B cell (primary cell): ENCODE measurements at regions not wholly inside any gene's neighbourhood (a gene's known extent, or its start where the extent isn't known, plus 50 kb on each side); places are given as distances from the start of the nearest gene placed in this dataset.
A peak's percentile ranks its signal among the peaks of the same experiment; 100 is the strongest.

Source experiments
- ATAC-seq: fragments of 200-7000 bp; cut with Tn5 transposase; one replicate; pipeline ENCODE4 v1.10.0; 2021; ENCODE audit warnings: low read depth, mild to moderate bottlenecking, moderate number of reproducible peaks, moderate library complexity
- CTCF ChIA-PET: fragments of 350-600 bp; sonication (Branson Sonifier 250); formaldehyde crosslinking; loops from one replicate; lab custom pipeline; 2021; ENCODE audit warnings: antibody characterized with exemption, inconsistent platforms; lab: Charles Lee
- POLR2A ChIA-PET: fragments of 350-600 bp; sonication (Branson Sonifier 250); formaldehyde crosslinking; loops from one replicate; lab custom pipeline; 2021; ENCODE audit warnings: antibody characterized with exemption; lab: Charles Lee
- DNase-seq: peaks from one replicate; pipeline ENCODE4 v3.0.0; 2013
- H2AFZ ChIP-seq: 2 replicates; pipeline ENCODE4 v1.6.1; 2012; ENCODE audit warnings: mild to moderate bottlenecking, low read depth, low read length; ENCODE audit not compliant: insufficient read depth, poor library complexity, severe bottlenecking
- H3K27ac ChIP-seq, 2 donors: 1 replicate in 1 of 2; 2 replicates in 1 of 2; pipeline ENCODE4 v1.5.1; 2012 to 2013; ENCODE audit warnings: low read length in 2 of 2, mild to moderate bottlenecking in 2 of 2, moderate library complexity in 1 of 2
- H3K27me3 ChIP-seq, 4 experiments: fragments of 200-600 bp in 1 of 4; sonication (generic) in 1 of 4; replicated peaks in 1 of 4; 1 replicate in 2 of 4; 2 replicates in 2 of 4; pipeline versions ENCODE4 v1.6.1 to v1.7.0; 2013 to 2016; ENCODE audit warnings: low read length in 3 of 4, mild to moderate bottlenecking in 2 of 4, mixed read lengths in 1 of 4, moderate library complexity in 1 of 4; ENCODE audit not compliant: insufficient read depth in 4 of 4, control insufficient read depth in 3 of 4; ENCODE audit errors: control extremely low read depth in 1 of 4
- H3K36me3 ChIP-seq, 2 experiments: replicated peaks in 1 of 2; 1 replicate in 1 of 2; 2 replicates in 1 of 2; pipeline versions ENCODE4 v1.6.1 to v1.7.1; 2013; ENCODE audit warnings: low read length in 1 of 2; ENCODE audit not compliant: insufficient read depth in 2 of 2, control insufficient read depth in 1 of 2; ENCODE audit errors: control extremely low read depth in 1 of 2, extremely low read depth in 1 of 2
- H3K4me1 ChIP-seq, 2 donors: fragments of 200-600 bp in 1 of 2; sonication (generic) in 1 of 2; 1 replicate in 1 of 2; 2 replicates in 1 of 2; pipeline versions ENCODE4 v1.5.1 to v1.6.1; 2013 to 2017; ENCODE audit warnings: low read length in 2 of 2; ENCODE audit not compliant: control insufficient read depth in 2 of 2, insufficient read depth in 2 of 2
- H3K4me2 ChIP-seq: replicated peaks from 2 replicates; pipeline ENCODE3; 2012; ENCODE audit warnings: mild to moderate bottlenecking, low read depth, low read length; ENCODE audit not compliant: poor library complexity, severe bottlenecking
- H3K4me3 ChIP-seq, 5 experiments: fragments of 200-600 bp in 1 of 5; sonication (generic) in 1 of 5; 1 replicate in 3 of 5; 2 replicates in 2 of 5; pipeline versions ENCODE4 v1.5.1 to v1.7.0; 2011 to 2016; ENCODE audit warnings: low read length in 4 of 5, mild to moderate bottlenecking in 4 of 5, low read depth in 2 of 5, control low read depth in 1 of 5, moderate library complexity in 1 of 5; ENCODE audit not compliant: insufficient read depth in 1 of 5; ENCODE audit errors: control extremely low read depth in 1 of 5, extremely low read depth in 1 of 5
- H3K79me2 ChIP-seq: fragments of 200-600 bp; sonication (generic); one replicate; pipeline ENCODE4 v1.6.0; 2016; ENCODE audit warnings: low read length; ENCODE audit not compliant: control insufficient read depth, insufficient read depth
- H3K9ac ChIP-seq: fragments of 200-600 bp; sonication (generic); 2 replicates; pipeline ENCODE4 v1.6.1; 2017; ENCODE audit warnings: mild to moderate bottlenecking, low read length, moderate library complexity
- H3K9me3 ChIP-seq, 3 donors: one replicate each; pipeline versions ENCODE4 v1.6.1 to v1.7.1; 2013; ENCODE audit warnings: low read length in 2 of 3; ENCODE audit not compliant: control insufficient read depth in 2 of 3, insufficient read depth in 1 of 3; ENCODE audit errors: control extremely low read depth in 1 of 3
- H4K20me1 ChIP-seq: 2 replicates; pipeline ENCODE4 v1.6.0; 2012; ENCODE audit warnings: mild to moderate bottlenecking, low read length; ENCODE audit not compliant: insufficient read depth, control insufficient read depth, poor library complexity, severe bottlenecking
- H3K27ac Mint-ChIP-seq: one replicate; pipeline ENCODE4 v1.8.0; 2021; ENCODE audit warnings: mixed read lengths
- H3K27me3 Mint-ChIP-seq: one replicate; pipeline ENCODE4 v1.8.0; 2021; ENCODE audit warnings: mixed read lengths
- H3K4me1 Mint-ChIP-seq: one replicate; pipeline ENCODE4 v1.8.0; 2021; ENCODE audit warnings: mixed read lengths
- H3K4me3 Mint-ChIP-seq: one replicate; pipeline ENCODE4 v1.8.0; 2021; ENCODE audit warnings: mixed read lengths
- H3K9me3 Mint-ChIP-seq: one replicate; pipeline ENCODE4 v1.8.0; 2022; ENCODE audit warnings: mixed read lengths; ENCODE audit not compliant: insufficient read depth
- CTCF ChIP-seq: fragments of 200-600 bp; IDR thresholded peaks from one replicate; pipeline ENCODE4 v1.8.0; 2022; ENCODE audit warnings: antibody characterized with exemption, mild to moderate bottlenecking
- EZH2 ChIP-seq: IDR thresholded peaks from 2 replicates; pipeline ENCODE4 v1.6.1; 2012; ENCODE audit warnings: borderline replicate concordance, low read depth, mild to moderate bottlenecking, moderate library complexity, low read length; ENCODE audit not compliant: insufficient read depth, poor library complexity, severe bottlenecking
- WGBS: methylation state at CpG from one replicate; pipeline ENCODE4 v1.1.5; 2013; ENCODE audit warnings: missing lambda C conversion rate; ENCODE audit not compliant: insufficient coverage; 5-methylcytosine and 5-hydroxymethylcytosine counted together
- intact Hi-C: fragments of 100-400 bp; cut with micrococcal nuclease; formaldehyde crosslinking; loops from one replicate; pipeline ENCODE4 v1.10.0; 2022

GRCh38 chr14:103277931-103278330 is 56.1 kb upstream of the EIF5 start:
- Histone ChIP-seq H3K9ac (no peak overlapping the region), H3K79me2 (no peaks in the 10 kb centered on the region), H3K4me3 (no peak overlapping the region), H3K27me3 (peaks cover 0 to 49% (median 31%) of the 10 kb centered on the region in 4 experiments), H2AFZ (no peak overlapping the region), H3K36me3 (no peaks in the 10 kb centered on the region), H3K27ac (no peak overlapping the region), H3K9me3 (peaks cover 2 to 30% (median 4%) of the 10 kb centered on the region in 3 donors), H3K4me2 (no peak overlapping the region), H3K4me1 (peaks cover 6 to 11% of the 10 kb centered on the region in 2 donors), H4K20me1 (no peaks in the 10 kb centered on the region)
- peaks cover 52% of the 10 kb centered on the region for H3K27me3 Mint-ChIP-seq
- intact Hi-C loops, result no loop called here
- peaks cover 3% of the 10 kb centered on the region for H3K9me3 Mint-ChIP-seq
- no peak overlapping the region for H3K27ac Mint-ChIP-seq
- ATAC-seq (no peak), DNase-seq (no peak)
- peak overlapping the region; percentile 41 for H3K4me3 Mint-ChIP-seq
- peaks cover 10% of the 10 kb centered on the region for H3K4me1 Mint-ChIP-seq
- CTCF ChIA-PET, result no interaction called here
- 88% methylated on average over 7 of the region's 8 CpGs for WGBS
- TF ChIP-seq EZH2 (no peak), CTCF (no peak)
- POLR2A ChIA-PET, result no interaction called here

- Histone ChIP-seq H3K27ac (no peak overlapping the region), H4K20me1 (no peaks in the 10 kb centered on the region), H3K36me3 (no peaks in the 10 kb centered on the region), H3K4me2 (peak overlapping the region; percentile 74), H3K9me3 (peaks cover 2 to 26% (median 4%) of the 10 kb centered on the region in 3 donors), H3K4me1 (peaks cover 6 to 11% of the 10 kb centered on the region in 2 donors), H3K79me2 (no peaks in the 10 kb centered on the region), H2AFZ (peak overlapping the region; percentile 33), H3K27me3 (peaks cover 0 to 44% (median 31%) of the 10 kb centered on the region in 4 experiments), H3K9ac (peak overlapping the region; percentile 49), H3K4me3 (peak overlapping the region in 2 of 5 experiments; percentile 30 to 44)
- H3K9me3 Mint-ChIP-seq, result peaks cover 3% of the 10 kb centered on the region
- H3K4me3 Mint-ChIP-seq, result peak overlapping the region; percentile 71
- peaks cover 10% of the 10 kb centered on the region for H3K4me1 Mint-ChIP-seq
- H3K27ac Mint-ChIP-seq, result no peak overlapping the region
- ChIA-PET POLR2A (no interaction called here), CTCF (no interaction called here)
- DNase-seq (peak; percentile 30), ATAC-seq (peak; percentile 5)
- WGBS, result 11% methylated on average over 94 of the region's 102 CpGs
- TF ChIP-seq EZH2 (no peak), CTCF (no peak)
- intact Hi-C loops, result no loop called here
- peaks cover 63% of the 10 kb centered on the region for H3K27me3 Mint-ChIP-seq
Observed at GRCh38 chr14:103279142-103280025, 54.7 kb upstream of the EIF5 start.
